Hepatocyte (in vitro differentiated cells): ENCODE measurements at regions not wholly inside any gene's neighbourhood (a gene's known extent, or its start where the extent isn't known, plus 50 kb on each side); places are given as distances from the start of the nearest gene placed in this dataset.

Source experiments
- DNase-seq: peaks from one replicate; pipeline ENCODE4 v3.0.0-alpha.2; 2016; ENCODE audit warnings: low spot score
- H2AFZ ChIP-seq: fragments of 200-600 bp; sonication (generic); 2 replicates; pipeline ENCODE4 v1.6.0; 2016; ENCODE audit warnings: antibody characterized with exemption, mild to moderate bottlenecking
- H3K27ac ChIP-seq: fragments of 200-600 bp; sonication (generic); 2 replicates; pipeline ENCODE4 v1.5.1; 2016; ENCODE audit warnings: mild to moderate bottlenecking
- H3K27me3 ChIP-seq: fragments of 200-600 bp; sonication (generic); 2 replicates; pipeline ENCODE4 v1.6.1; 2016
- H3K36me3 ChIP-seq: fragments of 200-600 bp; sonication (generic); replicated peaks from 2 replicates; pipeline ENCODE4 v1.5.1; 2016; ENCODE audit warnings: low read depth; ENCODE audit not compliant: insufficient read depth
- H3K4me1 ChIP-seq: fragments of 200-600 bp; sonication (generic); 2 replicates; pipeline ENCODE4 v1.5.1; 2016; ENCODE audit warnings: mild to moderate bottlenecking, moderate library complexity; ENCODE audit not compliant: insufficient read depth
- H3K4me2 ChIP-seq: fragments of 200-600 bp; sonication (generic); 2 replicates; pipeline ENCODE4 v1.6.0; 2016
- H3K4me3 ChIP-seq: fragments of 200-600 bp; sonication (generic); 2 replicates; pipeline ENCODE4 v1.5.1; 2016; ENCODE audit warnings: mild to moderate bottlenecking
- H3K79me2 ChIP-seq: fragments of 200-600 bp; sonication (generic); 2 replicates; pipeline ENCODE4 v1.6.0; 2017; ENCODE audit warnings: mild to moderate bottlenecking
- H3K9me2 ChIP-seq: fragments of 200-600 bp; sonication (generic); replicated peaks from 2 replicates; pipeline ENCODE4 v1.6.0; 2017; ENCODE audit warnings: mild to moderate bottlenecking; ENCODE audit not compliant: insufficient read depth
- H3K9me3 ChIP-seq: fragments of 200-600 bp; sonication (generic); 2 replicates; pipeline ENCODE4 v1.5.1; 2016; ENCODE audit warnings: low read depth, mild to moderate bottlenecking
- H4K20me1 ChIP-seq: fragments of 200-600 bp; sonication (generic); 2 replicates; pipeline ENCODE4 v1.6.0; 2016; ENCODE audit warnings: mild to moderate bottlenecking; ENCODE audit not compliant: insufficient read depth, poor library complexity, severe bottlenecking
- CTCF ChIP-seq: fragments of 200-600 bp; sonication (generic); IDR thresholded peaks from 2 replicates; pipeline ENCODE4 v1.5.1; 2016; ENCODE audit warnings: antibody characterized with exemption, mild to moderate bottlenecking; ENCODE audit not compliant: poor library complexity
- EZH2 ChIP-seq: fragments of 200-600 bp; sonication (generic); IDR thresholded peaks from 2 replicates; pipeline ENCODE4 v1.6.1; 2016; ENCODE audit warnings: antibody characterized with exemption, mild to moderate bottlenecking, borderline replicate concordance
- EZH2phosphoT487 ChIP-seq: fragments of 200-600 bp; sonication (generic); IDR thresholded peaks from one replicate; pipeline ENCODE4 v1.6.1; 2018; ENCODE audit warnings: antibody characterized with exemption, mild to moderate bottlenecking, low read depth, moderate library complexity; ENCODE audit not compliant: unreplicated experiment, severe bottlenecking
- WGBS: methylation state at CpG from one replicate; pipeline ENCODE4 v1.1.6; 2016; ENCODE audit warnings: low lambda C conversion rate; ENCODE audit errors: missing lambda C conversion rate; 5-methylcytosine and 5-hydroxymethylcytosine counted together

GRCh38 chr17:77404812-77405581, 264.2 kb downstream of the SEC14L1 start:
- no peaks in the 10 kb centered on the region for H3K27me3 ChIP-seq
- H3K9me2 ChIP-seq = no peaks in the 10 kb centered on the region
- H3K4me2 ChIP-seq = no peak overlapping the region
- H3K4me3 ChIP-seq = no peak overlapping the region
- WGBS = 88% methylated on average over 20 of the region's 20 CpGs
- peaks cover 19% of the 10 kb centered on the region for H3K4me1 ChIP-seq
- no peaks in the 10 kb centered on the region for H3K9me3 ChIP-seq
- no peaks in the 10 kb centered on the region for H3K36me3 ChIP-seq
- no peak overlapping the region for H2AFZ ChIP-seq
- H3K79me2 ChIP-seq = peaks cover 97% of the 10 kb centered on the region
- H4K20me1 ChIP-seq = peaks cover 79% of the 10 kb centered on the region
- no peak for TF ChIP-seq CTCF
- no peak for TF ChIP-seq EZH2
- TF ChIP-seq EZH2phosphoT487 = no peak
- no peak overlapping the region for H3K27ac ChIP-seq
- DNase-seq = no peak

- no peak for TF ChIP-seq EZH2
- no peak for TF ChIP-seq EZH2phosphoT487
- TF ChIP-seq CTCF = no peak
- DNase-seq = no peak
- Histone ChIP-seq H3K27me3 (no peaks in the 10 kb centered on the region), H3K4me1 (peaks cover 21% of the 10 kb centered on the region), H3K79me2 (peaks cover 97% of the 10 kb centered on the region), H3K27ac (no peak overlapping the region), H3K36me3 (no peaks in the 10 kb centered on the region), H3K9me2 (no peaks in the 10 kb centered on the region), H3K9me3 (no peaks in the 10 kb centered on the region), H3K4me3 (no peak overlapping the region), H2AFZ (no peak overlapping the region), H3K4me2 (no peak overlapping the region), H4K20me1 (peaks cover 68% of the 10 kb centered on the region)
- WGBS = 92% methylated on average over 11 of the region's 11 CpGs
Measured at GRCh38 chr17:77405867-77406732, 265.3 kb downstream of the SEC14L1 start.

- no peak for DNase-seq
- Histone ChIP-seq H2AFZ (no peak overlapping the region), H3K79me2 (peaks cover 97% of the 10 kb centered on the region), H3K9me3 (no peaks in the 10 kb centered on the region), H3K4me2 (no peak overlapping the region), H3K27me3 (no peaks in the 10 kb centered on the region), H3K27ac (peak overlapping the region; percentile 40), H4K20me1 (peaks cover 61% of the 10 kb centered on the region), H3K4me1 (peaks cover 27% of the 10 kb centered on the region), H3K9me2 (no peaks in the 10 kb centered on the region), H3K4me3 (no peak overlapping the region), H3K36me3 (no peaks in the 10 kb centered on the region)
- TF ChIP-seq EZH2phosphoT487 (no peak), EZH2 (no peak), CTCF (no peak)
- WGBS = 94% methylated on average over 7 of the region's 11 CpGs
Measured at GRCh38 chr17:77407321-77408277, 266.8 kb downstream of the SEC14L1 start.
